Ovary (tissue), 7 donors: ENCODE measurements at regions not wholly inside any gene's neighbourhood (a gene's known extent, or its start where the extent isn't known, plus 50 kb on each side); places are given as distances from the start of the nearest gene placed in this dataset.

Experiments used
- DNase-seq, 5 donors: peaks; one replicate each; pipeline ENCODE4 v3.0.0-alpha.2; 2019 to 2020
- H3K27ac ChIP-seq, 2 donors: fragments of 200-600 bp; one replicate each; pipeline versions ENCODE4 v1.5.1 to v1.8.0; 2019 to 2022
- H3K27me3 ChIP-seq: fragments of 200-600 bp; one replicate; pipeline ENCODE4 v1.8.0; 2022
- H3K36me3 ChIP-seq: fragments of 200-600 bp; sonication (generic); one replicate; pipeline ENCODE4 v1.5.1; 2019
- H3K4me1 ChIP-seq: one replicate; pipeline ENCODE4 v1.8.1; 2013; ENCODE audit warnings: mild to moderate bottlenecking, moderate library complexity; ENCODE audit not compliant: insufficient read depth
- H3K4me3 ChIP-seq: fragments of 200-600 bp; sonication (generic); one replicate; pipeline ENCODE4 v1.5.1; 2017
- H3K9me3 ChIP-seq, 2 donors: fragments of 200-600 bp in 1 of 2; sonication (generic) in 1 of 2; one replicate each; pipeline versions ENCODE4 v1.5.1 to v1.8.1; 2013 to 2019; ENCODE audit warnings: mild to moderate bottlenecking in 1 of 2, moderate library complexity in 1 of 2
- EP300 ChIP-seq: sonication (generic); formaldehyde crosslinking; IDR thresholded peaks from one replicate; pipeline ENCODE4 v1.6.1; 2017; ENCODE audit warnings: antibody characterized with exemption
- POLR2A ChIP-seq: fragments of 450-650 bp; IDR thresholded peaks from one replicate; pipeline ENCODE4 v1.6.1; 2017; ENCODE audit warnings: antibody characterized with exemption, mild to moderate bottlenecking, moderate library complexity
- WGBS, 3 donors: extraction: QIAGEN DNeasy Blood & Tissue Kit in 1 of 3; methylation state at CpG; one replicate each; pipeline versions ENCODE4 v1.1.5 to v1.1.7; 2013 to 2017; 5-methylcytosine and 5-hydroxymethylcytosine counted together
- intact Hi-C, 4 donors: fragments of 100-400 bp; cut with DNase I; formaldehyde crosslinking; loops; one replicate each; pipeline versions ENCODE4 v1.11.0 to v1.15.1; 2022 to 2023
- TF ChIP-seq, protein P1 (sequence below), 3 donors: fragments of 450-650 bp in 2 of 3; fragments of 200-600 bp in 1 of 3; IDR thresholded peaks; one replicate each; pipeline versions ENCODE4 v1.5.1 to v1.8.0; 2016 to 2022; ENCODE audit warnings: antibody characterized with exemption in 3 of 3, mild to moderate bottlenecking in 1 of 3
- donor health status: DM: no; HTN: no; CAD: no; lungs with moderate emphysema.
- donor health status: DM: no; HTN: no; CAD: no.
- donor health status: Bipolar disorder and iron deficiency.
- donor health status: DM: no; HTN: no; CAD: no.
- donor health status: DM: yes; HTN: yes; CAD: no.

DNA sequence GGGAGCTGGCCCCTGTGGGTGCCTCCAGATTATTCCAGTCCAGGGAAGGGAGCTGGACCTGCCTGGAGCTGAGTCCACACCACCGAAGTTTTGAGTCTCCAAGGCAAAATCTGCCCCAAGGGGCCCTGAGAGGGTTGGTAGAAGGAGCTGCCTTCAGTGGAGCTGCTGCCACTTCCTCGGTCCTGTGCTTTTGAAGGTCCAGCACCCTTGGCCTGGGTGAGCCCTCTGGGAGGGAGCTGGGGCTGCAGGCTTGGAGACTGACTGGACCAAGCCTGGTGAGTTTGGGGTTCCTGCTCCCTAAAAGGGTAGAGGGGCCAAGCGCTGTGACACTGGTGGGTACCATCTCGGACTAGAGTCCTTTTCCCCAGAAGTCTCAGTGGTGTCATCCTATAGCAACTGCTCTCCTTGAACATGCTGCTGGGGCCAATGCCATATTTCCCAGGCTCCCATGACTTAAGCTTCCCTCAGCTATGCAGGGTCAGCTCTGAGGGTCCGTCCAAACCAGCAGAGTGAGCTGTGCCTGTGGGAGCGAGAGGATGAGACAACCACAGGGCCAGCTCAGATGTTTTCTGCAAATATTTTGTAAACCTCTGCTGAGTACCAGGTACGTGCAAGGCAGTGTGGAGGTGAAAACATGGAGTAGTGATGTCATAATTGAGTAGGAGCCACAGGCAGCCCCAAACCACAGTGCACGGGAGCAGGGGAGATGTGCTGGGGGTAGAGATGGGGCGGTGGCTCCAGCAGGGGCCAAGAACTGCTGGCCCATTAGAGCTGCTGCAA is 96.0 kb downstream of the ABHD5 start:
- no peaks in the 10 kb centered on the region for H3K36me3 ChIP-seq
- H3K4me3 ChIP-seq, result no peak overlapping the region
- WGBS, 3 donors, result 50 to 63% (median 51%) methylated on average over 9 of the region's 9 CpGs
- no peaks in the 10 kb centered on the region for H3K4me1 ChIP-seq
- no peaks in the 10 kb centered on the region for H3K27me3 ChIP-seq
- intact Hi-C loops, result no loop called here
- DNase-seq, result no peak
- H3K9me3 ChIP-seq, result no peaks in the 10 kb centered on the region
- H3K27ac ChIP-seq, result no peak overlapping the region
- TF ChIP-seq POLR2A (no peak), EP300 (no peak)
- TF ChIP-seq, protein P1, sequence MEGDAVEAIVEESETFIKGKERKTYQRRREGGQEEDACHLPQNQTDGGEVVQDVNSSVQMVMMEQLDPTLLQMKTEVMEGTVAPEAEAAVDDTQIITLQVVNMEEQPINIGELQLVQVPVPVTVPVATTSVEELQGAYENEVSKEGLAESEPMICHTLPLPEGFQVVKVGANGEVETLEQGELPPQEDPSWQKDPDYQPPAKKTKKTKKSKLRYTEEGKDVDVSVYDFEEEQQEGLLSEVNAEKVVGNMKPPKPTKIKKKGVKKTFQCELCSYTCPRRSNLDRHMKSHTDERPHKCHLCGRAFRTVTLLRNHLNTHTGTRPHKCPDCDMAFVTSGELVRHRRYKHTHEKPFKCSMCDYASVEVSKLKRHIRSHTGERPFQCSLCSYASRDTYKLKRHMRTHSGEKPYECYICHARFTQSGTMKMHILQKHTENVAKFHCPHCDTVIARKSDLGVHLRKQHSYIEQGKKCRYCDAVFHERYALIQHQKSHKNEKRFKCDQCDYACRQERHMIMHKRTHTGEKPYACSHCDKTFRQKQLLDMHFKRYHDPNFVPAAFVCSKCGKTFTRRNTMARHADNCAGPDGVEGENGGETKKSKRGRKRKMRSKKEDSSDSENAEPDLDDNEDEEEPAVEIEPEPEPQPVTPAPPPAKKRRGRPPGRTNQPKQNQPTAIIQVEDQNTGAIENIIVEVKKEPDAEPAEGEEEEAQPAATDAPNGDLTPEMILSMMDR (IDR thresholded peaks at IDR 0.05), result no peak

DNA sequence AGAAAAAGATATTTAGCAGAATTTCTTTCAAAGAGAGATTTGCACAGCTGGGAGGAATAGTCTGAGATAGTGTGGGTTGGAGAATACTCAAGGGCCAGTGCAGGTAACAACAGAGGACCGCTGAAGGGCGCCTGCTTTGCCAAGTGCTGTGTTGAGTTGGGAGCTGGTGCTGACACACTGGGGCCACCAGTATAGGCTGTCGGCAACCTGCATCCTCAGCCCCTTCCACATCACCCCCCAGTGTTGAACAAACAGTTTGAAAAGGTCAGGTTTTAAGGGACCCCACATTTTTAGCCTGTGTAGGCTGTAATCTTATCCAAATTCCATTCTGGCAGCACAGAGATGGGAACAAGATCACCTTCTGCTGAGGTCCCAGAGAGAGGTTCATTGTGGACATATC is 96.6 kb downstream of the ABHD5 start:
- intact Hi-C loops, result no loop called here
- H3K27ac ChIP-seq, result no peak overlapping the region
- WGBS, 3 donors, result 79 to 82% (median 79%) methylated on average over 3 of the region's 3 CpGs
- no peak for DNase-seq
- no peaks in the 10 kb centered on the region for H3K4me1 ChIP-seq
- no peak overlapping the region for H3K4me3 ChIP-seq
- no peaks in the 10 kb centered on the region for H3K36me3 ChIP-seq
- H3K27me3 ChIP-seq, result no peaks in the 10 kb centered on the region
- no peak for TF ChIP-seq EP300
- TF ChIP-seq, protein P1 (IDR thresholded peaks at IDR 0.05), result no peak
- TF ChIP-seq POLR2A, result no peak
- H3K9me3 ChIP-seq, result no peaks in the 10 kb centered on the region

DNA sequence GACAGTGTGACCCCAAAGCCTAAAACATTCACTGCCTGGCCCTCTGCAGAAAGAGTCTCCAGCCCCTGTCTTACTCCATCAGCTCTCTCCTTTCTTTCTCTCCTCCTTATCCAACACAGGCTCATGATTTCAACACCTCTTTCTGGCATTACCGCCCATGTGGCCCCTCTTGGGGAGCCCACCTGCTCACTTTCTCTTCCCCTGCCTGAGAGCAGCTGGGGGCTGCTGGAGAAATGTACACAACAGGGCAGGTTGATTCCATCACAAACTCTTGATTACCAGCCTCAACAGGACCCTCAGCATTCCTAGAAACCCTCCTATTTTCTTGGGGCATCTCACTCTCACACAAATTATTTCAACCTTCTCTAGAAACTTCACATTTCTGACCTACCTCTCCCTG is 98.3 kb downstream of the ABHD5 start:
- Histone ChIP-seq H3K36me3 (no peaks in the 10 kb centered on the region), H3K27me3 (no peaks in the 10 kb centered on the region), H3K9me3 (no peaks in the 10 kb centered on the region), H3K4me3 (no peak overlapping the region), H3K4me1 (no peaks in the 10 kb centered on the region), H3K27ac (no peak overlapping the region)
- TF ChIP-seq POLR2A (no peak), EP300 (no peak)
- TF ChIP-seq, protein P1 (IDR thresholded peaks at IDR 0.05), result no peak
- WGBS, 3 donors, result 82 to 90% (median 88%) methylated on average over 1 of the region's 1 CpG
- intact Hi-C loops, result no loop called here
- no peak for DNase-seq

DNA sequence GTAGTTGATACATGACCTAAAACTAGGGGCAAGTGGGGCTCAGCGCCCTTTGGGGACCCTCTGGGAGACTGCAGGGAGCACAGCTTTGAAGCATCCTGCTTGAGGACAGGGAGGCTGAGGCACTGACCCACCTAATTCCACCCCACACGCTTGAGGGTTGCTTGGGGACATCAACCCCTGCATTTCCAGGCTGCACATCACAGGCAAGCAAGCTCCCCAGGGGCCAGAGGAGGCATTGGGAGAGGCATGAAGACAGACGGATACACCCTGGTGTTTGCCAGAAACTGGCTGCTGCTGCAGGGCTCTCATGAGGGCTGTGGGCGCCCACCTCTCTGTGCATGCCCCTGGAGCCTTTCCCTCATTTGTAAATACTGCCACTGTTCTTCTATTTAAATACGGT is 99.3 kb downstream of the ABHD5 start:
- intact Hi-C loops, result no loop called here
- no peaks in the 10 kb centered on the region for H3K27me3 ChIP-seq
- no peaks in the 10 kb centered on the region for H3K36me3 ChIP-seq
- TF ChIP-seq, protein P1 (IDR thresholded peaks at IDR 0.05), result no peak
- TF ChIP-seq POLR2A (no peak), EP300 (no peak)
- H3K27ac ChIP-seq, result no peak overlapping the region
- no peaks in the 10 kb centered on the region for H3K4me1 ChIP-seq
- H3K9me3 ChIP-seq, result no peaks in the 10 kb centered on the region
- 65 to 76% (median 73%) methylated on average over 5 of the region's 5 CpGs for WGBS, 3 donors
- no peak for DNase-seq
- H3K4me3 ChIP-seq, result no peak overlapping the region
